ENCODE measurements at regions not wholly inside any gene's neighbourhood (a gene's known extent, or its start where the extent isn't known, plus 50 kb on each side); places are given as distances from the start of the nearest gene placed in this dataset.

- Histone ChIP-seq H3K9me3 (replicated peaks) (peaks cover 10% of the 10 kb centered on the region), H3K4me3 (no peak overlapping the region), H3K36me3 (no peaks in the 10 kb centered on the region), H3K27me3 (ENCODE audit: low read depth) (peaks cover 96% of the 10 kb centered on the region), H3K27ac (replicated peaks) (no peak overlapping the region), H3K4me1 (no peaks in the 10 kb centered on the region)
- TF ChIP-seq, protein P1, sequence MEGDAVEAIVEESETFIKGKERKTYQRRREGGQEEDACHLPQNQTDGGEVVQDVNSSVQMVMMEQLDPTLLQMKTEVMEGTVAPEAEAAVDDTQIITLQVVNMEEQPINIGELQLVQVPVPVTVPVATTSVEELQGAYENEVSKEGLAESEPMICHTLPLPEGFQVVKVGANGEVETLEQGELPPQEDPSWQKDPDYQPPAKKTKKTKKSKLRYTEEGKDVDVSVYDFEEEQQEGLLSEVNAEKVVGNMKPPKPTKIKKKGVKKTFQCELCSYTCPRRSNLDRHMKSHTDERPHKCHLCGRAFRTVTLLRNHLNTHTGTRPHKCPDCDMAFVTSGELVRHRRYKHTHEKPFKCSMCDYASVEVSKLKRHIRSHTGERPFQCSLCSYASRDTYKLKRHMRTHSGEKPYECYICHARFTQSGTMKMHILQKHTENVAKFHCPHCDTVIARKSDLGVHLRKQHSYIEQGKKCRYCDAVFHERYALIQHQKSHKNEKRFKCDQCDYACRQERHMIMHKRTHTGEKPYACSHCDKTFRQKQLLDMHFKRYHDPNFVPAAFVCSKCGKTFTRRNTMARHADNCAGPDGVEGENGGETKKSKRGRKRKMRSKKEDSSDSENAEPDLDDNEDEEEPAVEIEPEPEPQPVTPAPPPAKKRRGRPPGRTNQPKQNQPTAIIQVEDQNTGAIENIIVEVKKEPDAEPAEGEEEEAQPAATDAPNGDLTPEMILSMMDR (IDR thresholded peaks at IDR 0.05; ENCODE audit: borderline replicate concordance) = no peak
- DNase-seq = no peak
- intact Hi-C loops (cut with micrococcal nuclease) = no loop called here
These were observed 62.2 kb upstream of the DIO3 start for GRCh38 chr14:101499080-101499479.

DNA sequence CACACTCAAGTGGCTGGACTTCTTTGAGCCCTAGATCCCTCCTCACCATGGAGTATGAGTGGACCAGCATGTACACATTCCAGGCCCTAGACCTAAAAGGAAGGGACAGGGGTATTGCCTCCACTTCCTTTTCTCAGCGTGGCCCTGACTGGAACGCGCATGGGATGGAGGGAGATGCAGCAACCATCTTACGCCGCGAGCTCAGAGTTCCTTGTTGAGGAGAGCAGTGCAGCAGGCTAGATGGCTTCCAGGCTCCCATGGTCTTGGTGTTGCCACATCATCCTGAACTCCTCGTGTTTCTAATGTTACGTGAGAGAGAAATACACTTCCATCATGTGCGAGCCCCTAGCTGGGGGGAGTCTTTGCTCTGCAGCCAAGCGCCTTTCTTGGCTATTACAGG, 61.8 kb upstream of the DIO3 start:
- Histone ChIP-seq H3K4me3 (no peak overlapping the region), H3K27me3 (ENCODE audit: low read depth) (peaks cover 96% of the 10 kb centered on the region), H3K27ac (replicated peaks) (no peak overlapping the region), H3K4me1 (no peaks in the 10 kb centered on the region), H3K36me3 (no peaks in the 10 kb centered on the region), H3K9me3 (replicated peaks) (peaks cover 10% of the 10 kb centered on the region)
- DNase-seq = no peak
- TF ChIP-seq, protein P1 (IDR thresholded peaks at IDR 0.05; ENCODE audit: borderline replicate concordance) = no peak
- intact Hi-C loops (cut with micrococcal nuclease) = no loop called here

- intact Hi-C loops (cut with micrococcal nuclease) = no loop called here
- no peaks in the 10 kb centered on the region for H3K4me1 ChIP-seq
- H3K27me3 ChIP-seq (ENCODE audit: low read depth) = peaks cover 96% of the 10 kb centered on the region
- peaks cover 10% of the 10 kb centered on the region for H3K9me3 ChIP-seq (replicated peaks)
- H3K36me3 ChIP-seq = no peaks in the 10 kb centered on the region
- no peak overlapping the region for H3K4me3 ChIP-seq
- TF ChIP-seq, protein P1 (IDR thresholded peaks at IDR 0.05; ENCODE audit: borderline replicate concordance) = no peak
- no peak overlapping the region for H3K27ac ChIP-seq (replicated peaks)
- no peak for DNase-seq
These were observed 61.2 kb upstream of the DIO3 start for GRCh38 chr14:101500061-101500460.

- Histone ChIP-seq H3K27me3 (ENCODE audit: low read depth) (peaks cover 98% of the 10 kb centered on the region), H3K36me3 (no peaks in the 10 kb centered on the region), H3K9me3 (replicated peaks) (peaks cover 10% of the 10 kb centered on the region), H3K4me3 (no peak overlapping the region), H3K27ac (replicated peaks) (no peak overlapping the region), H3K4me1 (no peaks in the 10 kb centered on the region)
- DNase-seq = no peak
- intact Hi-C loops (cut with micrococcal nuclease) = no loop called here
- TF ChIP-seq, protein P1 (IDR thresholded peaks at IDR 0.05; ENCODE audit: borderline replicate concordance) = no peak
These were observed 60.6 kb upstream of the DIO3 start for GRCh38 chr14:101500681-101501080.

DNA sequence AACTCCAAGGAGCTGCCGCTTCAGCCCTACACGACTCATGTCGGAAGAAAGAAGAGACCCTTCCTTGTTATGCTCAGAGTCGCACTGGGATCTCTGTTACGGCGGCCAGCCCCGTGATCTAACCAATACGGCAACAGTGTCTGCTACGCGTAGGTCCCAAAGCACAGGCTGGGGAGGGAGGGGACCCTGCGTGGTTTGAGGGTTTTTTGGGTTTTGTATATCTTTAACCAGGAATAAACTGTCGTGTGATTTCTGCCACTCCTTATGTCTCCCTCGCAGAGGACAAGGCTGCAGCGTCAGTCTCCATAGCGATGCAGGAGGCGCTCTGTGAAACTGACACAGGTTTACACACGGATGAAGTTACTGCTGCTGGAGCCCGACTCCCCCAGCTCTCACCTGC, 60.0 kb upstream of the DIO3 start:
- no peak overlapping the region for H3K27ac ChIP-seq (replicated peaks)
- H3K4me1 ChIP-seq = no peaks in the 10 kb centered on the region
- DNase-seq = no peak
- peaks cover 97% of the 10 kb centered on the region for H3K27me3 ChIP-seq (ENCODE audit: low read depth)
- no peak overlapping the region for H3K4me3 ChIP-seq
- H3K36me3 ChIP-seq = no peaks in the 10 kb centered on the region
- H3K9me3 ChIP-seq (replicated peaks) = peaks cover 10% of the 10 kb centered on the region
- intact Hi-C loops (cut with micrococcal nuclease) = no loop called here
- TF ChIP-seq, protein P1 (IDR thresholded peaks at IDR 0.05; ENCODE audit: borderline replicate concordance) = no peak
